CD4-positive, alpha-beta memory T cell (primary cell): ENCODE measurements at regions not wholly inside any gene's neighbourhood (a gene's known extent, or its start where the extent isn't known, plus 50 kb on each side); places are given as distances from the start of the nearest gene placed in this dataset.

Experiments used
- CTCF ChIA-PET: fragments of 350-600 bp; sonication (Branson Sonifier 250); formaldehyde crosslinking; loops from one replicate; lab custom pipeline; 2021; ENCODE audit warnings: inconsistent platforms; ENCODE audit not compliant: partially characterized antibody; lab: Charles Lee
- POLR2A ChIA-PET: fragments of 350-600 bp; sonication (Branson Sonifier 250); formaldehyde crosslinking; loops from one replicate; lab custom pipeline; 2021; ENCODE audit not compliant: partially characterized antibody; lab: Charles Lee
- DNase-seq, 5 donors: peaks; one replicate each; pipeline versions ENCODE4 v3.0.0 to v3.0.0-alpha.2; 2020 to 2022; ENCODE audit warnings: mixed read lengths in 1 of 5
- H3K27ac ChIP-seq: one replicate; pipeline ENCODE4 v1.7.0; 2013; ENCODE audit warnings: low read depth, low read length
- H3K27me3 ChIP-seq: 2 replicates; pipeline ENCODE4 v1.7.0; 2013; ENCODE audit warnings: mild to moderate bottlenecking, low read length, moderate library complexity; ENCODE audit not compliant: insufficient read depth
- H3K36me3 ChIP-seq: 2 replicates; pipeline ENCODE4 v1.7.0; 2013; ENCODE audit warnings: mild to moderate bottlenecking, low read length, moderate library complexity; ENCODE audit not compliant: insufficient read depth
- H3K4me1 ChIP-seq: 2 replicates; pipeline ENCODE4 v1.7.0; 2013; ENCODE audit warnings: mild to moderate bottlenecking, low read length, moderate library complexity; ENCODE audit not compliant: insufficient read depth
- H3K4me3 ChIP-seq, 2 donors: one replicate each; pipeline ENCODE4 v1.7.0; 2013; ENCODE audit warnings: low read length in 2 of 2, mild to moderate bottlenecking in 1 of 2
- H3K9me3 ChIP-seq, 2 donors: one replicate each; pipeline ENCODE4 v1.7.0; 2013; ENCODE audit warnings: low read length in 2 of 2, control low read depth in 1 of 2; ENCODE audit not compliant: control insufficient read depth in 1 of 2
- H3K27ac Mint-ChIP-seq, 7 donors: one replicate each; pipeline ENCODE4 v1.8.0; 2020 to 2021; ENCODE audit warnings: mixed read lengths in 7 of 7, mild to moderate bottlenecking in 6 of 7, inconsistent platforms in 3 of 7, moderate library complexity in 3 of 7
- H3K27me3 Mint-ChIP-seq, 2 donors: one replicate each; pipeline ENCODE4 v1.8.0; 2020 to 2021; ENCODE audit warnings: mixed read lengths in 2 of 2
- H3K36me3 Mint-ChIP-seq, 2 donors: one replicate each; pipeline ENCODE4 v1.8.0; 2020 to 2021; ENCODE audit warnings: mixed read lengths in 2 of 2, inconsistent platforms in 1 of 2, mild to moderate bottlenecking in 1 of 2
- H3K4me1 Mint-ChIP-seq, 4 donors: one replicate each; pipeline ENCODE4 v1.8.0; 2020 to 2021; ENCODE audit warnings: mixed read lengths in 4 of 4, mild to moderate bottlenecking in 1 of 4
- H3K4me3 Mint-ChIP-seq, 8 donors: one replicate each; pipeline ENCODE4 v1.8.0; 2020 to 2021; ENCODE audit warnings: mixed read lengths in 8 of 8, mild to moderate bottlenecking in 7 of 8, moderate library complexity in 6 of 8, inconsistent platforms in 3 of 8
- H3K9me3 Mint-ChIP-seq, 8 donors: one replicate each; pipeline ENCODE4 v1.8.0; 2020 to 2021; ENCODE audit warnings: mixed read lengths in 8 of 8, mild to moderate bottlenecking in 5 of 8, inconsistent platforms in 3 of 8, moderate library complexity in 1 of 8
- intact Hi-C: fragments of 100-400 bp; cut with micrococcal nuclease; formaldehyde crosslinking; loops from one replicate; pipeline ENCODE4 v1.15.1; 2023

DNA sequence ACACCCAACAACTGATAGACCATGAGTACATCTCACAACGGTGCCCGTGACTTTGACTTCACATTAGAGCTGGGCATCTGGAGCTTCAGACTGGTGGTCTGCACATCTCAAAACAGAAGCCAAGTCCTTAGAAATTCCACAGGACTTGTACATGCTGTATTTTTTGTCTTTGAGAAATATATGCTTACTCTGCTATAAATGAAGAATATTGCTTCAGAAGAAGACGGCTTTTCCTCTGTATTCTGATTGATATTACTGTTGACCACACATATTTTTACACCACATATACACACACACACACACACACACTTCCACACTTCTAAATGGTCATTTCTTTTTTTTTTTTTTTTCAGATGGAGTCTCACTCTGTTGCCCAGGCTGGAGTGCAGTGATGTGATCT is 338.3 kb upstream of the KIF2A start:
- H3K4me1 Mint-ChIP-seq, result no peaks in the 10 kb centered on the region
- peaks cover 0 to 2% (median 0%) of the 10 kb centered on the region in 8 donors for H3K9me3 Mint-ChIP-seq
- Histone ChIP-seq H3K4me1 (no peaks in the 10 kb centered on the region), H3K36me3 (no peaks in the 10 kb centered on the region), H3K27me3 (no peaks in the 10 kb centered on the region), H3K9me3 (no peaks in the 10 kb centered on the region), H3K4me3 (no peak overlapping the region), H3K27ac (no peak overlapping the region)
- no peak for DNase-seq
- intact Hi-C loops, result no loop called here
- peaks cover 0 to 2% of the 10 kb centered on the region in 2 donors for H3K27me3 Mint-ChIP-seq
- no peaks in the 10 kb centered on the region for H3K36me3 Mint-ChIP-seq
- H3K27ac Mint-ChIP-seq, result no peak overlapping the region
- ChIA-PET CTCF (no interaction called here), POLR2A (no interaction called here)
- no peak overlapping the region for H3K4me3 Mint-ChIP-seq

- ChIA-PET CTCF (no interaction called here), POLR2A (no interaction called here)
- Mint-ChIP-seq H3K27me3 (peaks cover 0 to 2% of the 10 kb centered on the region in 2 donors), H3K27ac (no peak overlapping the region), H3K36me3 (no peaks in the 10 kb centered on the region), H3K4me3 (no peak overlapping the region), H3K4me1 (no peaks in the 10 kb centered on the region), H3K9me3 (no peaks in the 10 kb centered on the region)
- Histone ChIP-seq H3K4me1 (no peaks in the 10 kb centered on the region), H3K9me3 (no peaks in the 10 kb centered on the region), H3K27me3 (no peaks in the 10 kb centered on the region), H3K27ac (no peak overlapping the region), H3K4me3 (no peak overlapping the region), H3K36me3 (no peaks in the 10 kb centered on the region)
- intact Hi-C loops, result no loop called here
- no peak for DNase-seq
Measured at GRCh38 chr5:61969347-61969746, 336.7 kb upstream of the KIF2A start.

GRCh38 chr5:61969755-61970154 is 336.3 kb upstream of the KIF2A start:
- DNase-seq, result no peak
- Mint-ChIP-seq H3K27ac (no peak overlapping the region), H3K4me1 (no peaks in the 10 kb centered on the region), H3K36me3 (no peaks in the 10 kb centered on the region), H3K27me3 (peaks cover 0 to 2% of the 10 kb centered on the region in 2 donors), H3K4me3 (no peak overlapping the region), H3K9me3 (no peaks in the 10 kb centered on the region)
- CTCF ChIA-PET, result no interaction called here
- intact Hi-C loops, result no loop called here
- no peaks in the 10 kb centered on the region for H3K9me3 ChIP-seq
- POLR2A ChIA-PET, result no interaction called here
- no peaks in the 10 kb centered on the region for H3K36me3 ChIP-seq
- H3K27ac ChIP-seq, result no peak overlapping the region
- no peak overlapping the region for H3K4me3 ChIP-seq
- no peaks in the 10 kb centered on the region for H3K4me1 ChIP-seq
- H3K27me3 ChIP-seq, result no peaks in the 10 kb centered on the region

- no peak overlapping the region for H3K27ac ChIP-seq
- H3K27ac Mint-ChIP-seq, result no peak overlapping the region
- no peaks in the 10 kb centered on the region for H3K36me3 Mint-ChIP-seq
- H3K27me3 ChIP-seq, result no peaks in the 10 kb centered on the region
- POLR2A ChIA-PET, result no interaction called here
- H3K9me3 ChIP-seq, result no peaks in the 10 kb centered on the region
- DNase-seq, result no peak
- H3K4me3 ChIP-seq, result no peak overlapping the region
- H3K9me3 Mint-ChIP-seq, result no peaks in the 10 kb centered on the region
- H3K36me3 ChIP-seq, result no peaks in the 10 kb centered on the region
- no peak overlapping the region for H3K4me3 Mint-ChIP-seq
- CTCF ChIA-PET, result no interaction called here
- peaks cover 0 to 2% of the 10 kb centered on the region in 2 donors for H3K27me3 Mint-ChIP-seq
- intact Hi-C loops, result no loop called here
- H3K4me1 Mint-ChIP-seq, result no peaks in the 10 kb centered on the region
- no peaks in the 10 kb centered on the region for H3K4me1 ChIP-seq
Measured at GRCh38 chr5:61970218-61970617, 335.8 kb upstream of the KIF2A start.

GRCh38 chr5:61974680-61975079 is 331.3 kb upstream of the KIF2A start:
- Mint-ChIP-seq H3K4me1 (no peaks in the 10 kb centered on the region), H3K36me3 (no peaks in the 10 kb centered on the region), H3K27me3 (peaks cover 2% of the 10 kb centered on the region in 2 donors), H3K9me3 (peaks cover 0 to 3% (median 0%) of the 10 kb centered on the region in 8 donors), H3K27ac (no peak overlapping the region), H3K4me3 (no peak overlapping the region)
- Histone ChIP-seq H3K9me3 (no peaks in the 10 kb centered on the region), H3K36me3 (no peaks in the 10 kb centered on the region), H3K4me1 (no peaks in the 10 kb centered on the region), H3K27me3 (no peaks in the 10 kb centered on the region), H3K4me3 (no peak overlapping the region), H3K27ac (no peak overlapping the region)
- ChIA-PET POLR2A (no interaction called here), CTCF (no interaction called here)
- intact Hi-C loops, result no loop called here
- DNase-seq, result no peak

DNA sequence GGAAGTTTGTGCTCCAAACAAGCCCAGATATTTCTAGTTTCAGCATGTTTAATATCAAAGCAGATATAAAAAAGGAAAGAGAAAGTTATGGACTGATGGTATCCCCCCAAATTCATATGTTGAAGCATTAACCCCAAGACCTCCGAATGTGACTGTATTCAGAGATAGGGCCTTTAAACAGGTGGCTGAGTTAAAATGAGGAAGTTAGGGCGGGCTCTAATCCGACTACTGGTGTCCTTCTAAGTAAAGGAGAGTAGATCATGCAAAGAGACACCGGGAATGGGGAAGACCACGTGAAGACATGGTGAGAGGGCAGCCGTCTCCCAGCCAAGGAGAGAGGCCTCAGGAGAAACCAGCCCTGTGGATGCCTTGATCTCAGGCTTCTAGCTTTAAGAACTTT is 324.1 kb upstream of the KIF2A start:
- intact Hi-C loops, result no loop called here
- Mint-ChIP-seq H3K27me3 (peaks cover 1 to 2% of the 10 kb centered on the region in 2 donors), H3K9me3 (peaks cover 0 to 15% (median 2%) of the 10 kb centered on the region in 8 donors), H3K4me1 (no peaks in the 10 kb centered on the region), H3K4me3 (no peak overlapping the region), H3K36me3 (no peaks in the 10 kb centered on the region), H3K27ac (no peak overlapping the region)
- DNase-seq, result no peak
- POLR2A ChIA-PET, result no interaction called here
- Histone ChIP-seq H3K36me3 (no peaks in the 10 kb centered on the region), H3K9me3 (no peaks in the 10 kb centered on the region), H3K4me3 (no peak overlapping the region), H3K4me1 (no peaks in the 10 kb centered on the region), H3K27me3 (no peaks in the 10 kb centered on the region), H3K27ac (no peak overlapping the region)
- CTCF ChIA-PET, result no interaction called here

GRCh38 chr5:61991430-61991829 is 314.6 kb upstream of the KIF2A start:
- no peak overlapping the region for H3K4me3 ChIP-seq
- no peaks in the 10 kb centered on the region for H3K9me3 ChIP-seq
- no peaks in the 10 kb centered on the region for H3K4me1 ChIP-seq
- H3K27me3 ChIP-seq, result no peaks in the 10 kb centered on the region
- Mint-ChIP-seq H3K36me3 (no peaks in the 10 kb centered on the region), H3K4me3 (no peak overlapping the region), H3K4me1 (no peaks in the 10 kb centered on the region), H3K27me3 (no peaks in the 10 kb centered on the region), H3K27ac (no peak overlapping the region), H3K9me3 (peaks cover 0 to 10% (median 4%) of the 10 kb centered on the region in 8 donors)
- H3K36me3 ChIP-seq, result no peaks in the 10 kb centered on the region
- POLR2A ChIA-PET, result no interaction called here
- no peak overlapping the region for H3K27ac ChIP-seq
- intact Hi-C loops, result no loop called here
- CTCF ChIA-PET, result no interaction called here
- no peak for DNase-seq

- H3K9me3 ChIP-seq, result no peaks in the 10 kb centered on the region
- intact Hi-C loops, result no loop called here
- no peaks in the 10 kb centered on the region for H3K27me3 Mint-ChIP-seq
- H3K27ac ChIP-seq, result no peak overlapping the region
- H3K4me1 Mint-ChIP-seq, result no peaks in the 10 kb centered on the region
- POLR2A ChIA-PET, result no interaction called here
- CTCF ChIA-PET, result no interaction called here
- H3K4me3 ChIP-seq, result no peak overlapping the region
- peaks cover 0 to 10% (median 2%) of the 10 kb centered on the region in 8 donors for H3K9me3 Mint-ChIP-seq
- H3K4me3 Mint-ChIP-seq, result no peak overlapping the region
- H3K36me3 ChIP-seq, result no peaks in the 10 kb centered on the region
- H3K4me1 ChIP-seq, result no peaks in the 10 kb centered on the region
- no peak overlapping the region for H3K27ac Mint-ChIP-seq
- H3K36me3 Mint-ChIP-seq, result no peaks in the 10 kb centered on the region
- H3K27me3 ChIP-seq, result no peaks in the 10 kb centered on the region
- DNase-seq, result no peak
Measured at GRCh38 chr5:61991866-61992265, 314.1 kb upstream of the KIF2A start.
